IMR-90 (cell line): ENCODE measurements at regions not wholly inside any gene's neighbourhood (a gene's known extent, or its start where the extent isn't known, plus 50 kb on each side); places are given as distances from the start of the nearest gene placed in this dataset.
A peak's percentile ranks its signal among the peaks of the same experiment; 100 is the strongest.

Source experiments
- ATAC-seq: fragments of 200-7000 bp; cut with Tn5 transposase; 2 replicates; pipeline ENCODE4 v1.9.1; 2020; ENCODE audit warnings: low read depth, mild to moderate bottlenecking, moderate library complexity
- BruUV-seq: library from RNA; stranded (reverse); fragments of 400-500 nt; replicated peaks from 2 replicates; lab custom pipeline; 2021; lab: Mats Ljungman, UMichigan
- CTCF ChIA-PET: fragments of 300-600 bp; formaldehyde crosslinking; extraction: SDS; loops from one replicate; lab custom pipeline; 2021; ENCODE audit warnings: antibody characterized with exemption; lab: Yijun Ruan, JAX
- POLR2A ChIA-PET: fragments of 300-600 bp; sonication (Branson Sonifier 250); formaldehyde crosslinking; loops from one replicate; lab custom pipeline; 2022; ENCODE audit warnings: antibody characterized with exemption; ENCODE audit not compliant: unreplicated experiment; lab: Charles Lee
- DNase-seq: peaks from one replicate; pipeline ENCODE4 v3.0.0; 2013
- H2AFZ ChIP-seq: replicated peaks from 2 replicates; pipeline ENCODE3; 2013; ENCODE audit warnings: low read length, mild to moderate bottlenecking; ENCODE audit not compliant: poor library complexity
- H2AK5ac ChIP-seq: 2 replicates; pipeline ENCODE4 v1.6.1; 2013; ENCODE audit warnings: low read depth, low read length, inconsistent platforms
- H2AK9ac ChIP-seq: replicated peaks from 2 replicates; pipeline ENCODE3; 2013; ENCODE audit warnings: mild to moderate bottlenecking, low read depth, low read length, moderate library complexity; ENCODE audit not compliant: poor library complexity
- H2BK120ac ChIP-seq: 2 replicates; pipeline ENCODE4 v1.6.1; 2013; ENCODE audit warnings: low read depth, low read length, inconsistent platforms
- H2BK15ac ChIP-seq: 3 replicates; pipeline ENCODE4 v1.6.1; 2013; ENCODE audit warnings: low read depth, low read length, inconsistent platforms
- H2BK20ac ChIP-seq: 2 replicates; pipeline ENCODE4 v1.6.1; 2013; ENCODE audit warnings: low read depth, mild to moderate bottlenecking, inconsistent platforms, low read length, moderate library complexity
- H2BK5ac ChIP-seq: 2 replicates; pipeline ENCODE4 v1.6.1; 2013; ENCODE audit warnings: mild to moderate bottlenecking, low read depth, low read length, inconsistent platforms; ENCODE audit not compliant: poor library complexity, severe bottlenecking
- H3K14ac ChIP-seq: replicated peaks from 2 replicates; pipeline ENCODE4 v1.6.1; 2013; ENCODE audit warnings: low read depth, low read length, inconsistent platforms
- H3K18ac ChIP-seq: 2 replicates; pipeline ENCODE4 v1.6.1; 2013; ENCODE audit warnings: low read depth, low read length, control low read depth
- H3K23ac ChIP-seq: 2 replicates; pipeline ENCODE4 v1.6.1; 2013; ENCODE audit warnings: low read depth, low read length, inconsistent platforms
- H3K27ac ChIP-seq: 2 replicates; pipeline ENCODE4 v1.5.1; 2013; ENCODE audit warnings: mild to moderate bottlenecking, control low read depth, low read length; ENCODE audit not compliant: insufficient read depth
- H3K27me3 ChIP-seq: 2 replicates; pipeline ENCODE4 v1.6.1; 2013; ENCODE audit warnings: low read length; ENCODE audit not compliant: control insufficient read depth, insufficient read depth
- H3K36me3 ChIP-seq: 2 replicates; pipeline ENCODE4 v1.6.1; 2013; ENCODE audit warnings: low read length, mixed read lengths; ENCODE audit not compliant: control insufficient read depth, insufficient read depth
- H3K4ac ChIP-seq: 2 replicates; pipeline ENCODE4 v1.6.1; 2013; ENCODE audit warnings: low read depth, low read length, inconsistent platforms
- H3K4me1 ChIP-seq: 2 replicates; pipeline ENCODE4 v1.6.1; 2013; ENCODE audit warnings: low read length, mixed read lengths; ENCODE audit not compliant: control insufficient read depth, insufficient read depth
- H3K4me2 ChIP-seq: 2 replicates; pipeline ENCODE4 v1.6.1; 2013; ENCODE audit warnings: low read depth, mild to moderate bottlenecking, control low read depth, low read length, moderate library complexity
- H3K4me3 ChIP-seq: 2 replicates; pipeline ENCODE4 v1.5.1; 2013; ENCODE audit warnings: low read depth, mild to moderate bottlenecking, control low read depth, low read length, moderate library complexity; ENCODE audit not compliant: insufficient read depth
- H3K56ac ChIP-seq: 2 replicates; pipeline ENCODE4 v1.6.1; 2013; ENCODE audit warnings: low read length, inconsistent platforms; ENCODE audit not compliant: insufficient read depth; ENCODE audit errors: extremely low read depth
- H3K79me1 ChIP-seq, 2 experiments: 2 replicates each; pipeline ENCODE4 v1.6.1; 2013; ENCODE audit warnings: low read length in 2 of 2, inconsistent platforms in 1 of 2, low read depth in 1 of 2
- H3K9ac ChIP-seq: 2 replicates; pipeline ENCODE4 v1.6.1; 2013; ENCODE audit warnings: low read depth, low read length, control low read depth
- H3K9me1 ChIP-seq: 2 replicates; pipeline ENCODE4 v1.6.1; 2013; ENCODE audit warnings: low read length, inconsistent platforms; ENCODE audit not compliant: insufficient read depth
- H3K9me3 ChIP-seq: 2 replicates; pipeline ENCODE4 v1.6.1; 2013; ENCODE audit warnings: low read length; ENCODE audit not compliant: control insufficient read depth, insufficient read depth
- H4K20me1 ChIP-seq: 2 replicates; pipeline ENCODE4 v1.6.1; 2013; ENCODE audit warnings: low read length, inconsistent platforms; ENCODE audit not compliant: insufficient read depth
- H4K5ac ChIP-seq: 2 replicates; pipeline ENCODE4 v1.6.1; 2013; ENCODE audit warnings: mild to moderate bottlenecking, low read depth, low read length, control low read depth
- H4K8ac ChIP-seq, 2 experiments: 2 replicates each; pipeline ENCODE4 v1.6.1; 2013; ENCODE audit warnings: low read depth in 2 of 2, low read length in 2 of 2, control low read depth in 1 of 2, inconsistent platforms in 1 of 2
- H4K91ac ChIP-seq: 2 replicates; pipeline ENCODE4 v1.6.1; 2013; ENCODE audit warnings: low read depth, low read length, inconsistent platforms; ENCODE audit not compliant: insufficient read depth
- BHLHE40 ChIP-seq: fragments of 150-350 bp; IDR thresholded peaks from 2 replicates; pipeline ENCODE4 v1.6.1; 2016; ENCODE audit warnings: mild to moderate bottlenecking, low read depth, low read length
- CEBPB ChIP-seq: IDR thresholded peaks from 2 replicates; pipeline ENCODE4 v1.6.1; 2012; ENCODE audit warnings: low read depth, low read length, improper control_type of control experiment
- CHD1 ChIP-seq: IDR thresholded peaks from 2 replicates; pipeline ENCODE4 v1.6.1; 2012; ENCODE audit warnings: low read depth, low read length, improper control_type of control experiment
- CTCF ChIP-seq: conservative IDR thresholded peaks from 2 replicates; pipeline ENCODE4 v1.5.1; 2012; ENCODE audit warnings: mild to moderate bottlenecking, low read depth, low read length, improper control_type of control experiment
- ELK1 ChIP-seq: fragments of 150-350 bp; IDR thresholded peaks from 2 replicates; pipeline ENCODE4 v1.6.1; 2016; ENCODE audit warnings: low read depth, mild to moderate bottlenecking, low read length, moderate library complexity, borderline replicate concordance
- FOS ChIP-seq: fragments of 150-350 bp; IDR thresholded peaks from 2 replicates; pipeline ENCODE4 v1.6.1; 2016; ENCODE audit warnings: low read depth, low read length
- MAFK ChIP-seq: IDR thresholded peaks from 2 replicates; pipeline ENCODE4 v1.6.1; 2012; ENCODE audit warnings: low read depth, low read length, improper control_type of control experiment
- MAZ ChIP-seq: IDR thresholded peaks from 2 replicates; pipeline ENCODE4 v1.6.1; 2012; ENCODE audit warnings: low read depth, mild to moderate bottlenecking, low read length, improper control_type of control experiment, moderate library complexity, borderline replicate concordance
- MXI1 ChIP-seq: IDR thresholded peaks from 2 replicates; pipeline ENCODE4 v1.6.1; 2012; ENCODE audit warnings: low read depth, mild to moderate bottlenecking, low read length, moderate library complexity, borderline replicate concordance
- NFE2L2 ChIP-seq: fragments of 150-350 bp; IDR thresholded peaks from 2 replicates; pipeline ENCODE4 v1.6.1; 2016; ENCODE audit warnings: low read depth, mild to moderate bottlenecking, low read length
- POLR2A ChIP-seq: IDR thresholded peaks from 2 replicates; pipeline ENCODE4 v1.6.1; 2012; ENCODE audit warnings: mild to moderate bottlenecking, low read depth, low read length
- RAD21 ChIP-seq: IDR thresholded peaks from 2 replicates; pipeline ENCODE4 v1.6.1; 2012; ENCODE audit warnings: low read length, improper control_type of control experiment
- RCOR1 ChIP-seq: IDR thresholded peaks from 2 replicates; pipeline ENCODE4 v1.6.1; 2012; ENCODE audit warnings: mild to moderate bottlenecking, low read length, improper control_type of control experiment; ENCODE audit not compliant: insufficient replicate concordance
- RFX5 ChIP-seq: IDR thresholded peaks from 2 replicates; pipeline ENCODE4 v1.8.0; 2012; ENCODE audit warnings: low read depth, mild to moderate bottlenecking, low read length, moderate library complexity
- SMC3 ChIP-seq: fragments of 150-350 bp; IDR thresholded peaks from 2 replicates; pipeline ENCODE4 v1.6.1; 2016; ENCODE audit warnings: low read depth, mild to moderate bottlenecking, antibody characterized with exemption, low read length, moderate library complexity
- USF2 ChIP-seq: fragments of 150-350 bp; IDR thresholded peaks from 2 replicates; pipeline ENCODE4 v1.6.1; 2017; ENCODE audit warnings: mild to moderate bottlenecking, antibody characterized with exemption, low read length, low read depth
- dilution Hi-C: fragments of 300-500 bp; cut with HindIII; formaldehyde crosslinking; loops from one replicate; pipeline ENCODE4 v1.14.3; 2018; ENCODE audit warnings: low sequenced_read_pairs; ENCODE audit not compliant: unreplicated experiment
- in situ Hi-C: fragments of 300-500 bp; cut with MboI; formaldehyde crosslinking; loops from 3 replicates; pipeline ENCODE4 v1.14.3; 2019; ENCODE audit warnings: low sequenced_read_pairs, inconsistent platforms, mixed read lengths
- intact Hi-C: fragments of 100-400 bp; cut with micrococcal nuclease; formaldehyde crosslinking; loops from 2 replicates; pipeline ENCODE4 v1.10.0; 2022

- Histone ChIP-seq H4K8ac (no peak overlapping the region), H3K27me3 (no peaks in the 10 kb centered on the region), H4K91ac (no peak overlapping the region), H3K4ac (no peak overlapping the region), H3K9ac (no peak overlapping the region), H2AK5ac (no peak overlapping the region), H3K18ac (no peak overlapping the region), H2BK15ac (no peak overlapping the region), H3K14ac (no peak overlapping the region), H3K79me1 (no peaks in the 10 kb centered on the region), H2AK9ac (no peak overlapping the region), H3K9me1 (no peaks in the 10 kb centered on the region), H3K4me1 (no peaks in the 10 kb centered on the region), H3K9me3 (no peaks in the 10 kb centered on the region; the same call in 1 of the 2 replicates), H3K4me3 (no peak overlapping the region), H2AFZ (no peak overlapping the region), H2BK120ac (no peak overlapping the region), H3K27ac (no peak overlapping the region), H4K20me1 (no peaks in the 10 kb centered on the region), H3K36me3 (no peaks in the 10 kb centered on the region), H3K23ac (no peak overlapping the region), H4K5ac (no peak overlapping the region), H2BK5ac (no peak overlapping the region), H3K4me2 (no peak overlapping the region), H2BK20ac (no peak overlapping the region), H3K56ac (no peak overlapping the region)
- intact Hi-C loops (no loop called here), in situ Hi-C loops (no loop called here), dilution Hi-C loops (no loop called here)
- ChIA-PET CTCF (no interaction called here), POLR2A (no interaction called here)
- peak; percentile 51 for ATAC-seq
- DNase-seq, result peak; percentile 9
- BruUV-seq, result no TSS peak
- no peak for TF ChIP-seq MAZ
- TF ChIP-seq MXI1, result no peak
- TF ChIP-seq POLR2A, result no peak
- TF ChIP-seq CEBPB, result no peak
- TF ChIP-seq MAFK, result no peak
- no peak for TF ChIP-seq CHD1
- TF ChIP-seq RCOR1, result no peak
- no peak for TF ChIP-seq RAD21
- TF ChIP-seq BHLHE40, result no peak
- TF ChIP-seq USF2, result no peak
- TF ChIP-seq SMC3, result no peak
- no peak for TF ChIP-seq CTCF
- no peak for TF ChIP-seq FOS
- TF ChIP-seq RFX5, result no peak
- no peak for TF ChIP-seq NFE2L2
- TF ChIP-seq ELK1, result no peak
Observed at GRCh38 chr5:163815240-163815791, 309.9 kb downstream of the MAT2B start.
